ENCODE measurements at regions not wholly inside any gene's neighbourhood (a gene's known extent, or its start where the extent isn't known, plus 50 kb on each side); places are given as distances from the start of the nearest gene placed in this dataset.

DNA sequence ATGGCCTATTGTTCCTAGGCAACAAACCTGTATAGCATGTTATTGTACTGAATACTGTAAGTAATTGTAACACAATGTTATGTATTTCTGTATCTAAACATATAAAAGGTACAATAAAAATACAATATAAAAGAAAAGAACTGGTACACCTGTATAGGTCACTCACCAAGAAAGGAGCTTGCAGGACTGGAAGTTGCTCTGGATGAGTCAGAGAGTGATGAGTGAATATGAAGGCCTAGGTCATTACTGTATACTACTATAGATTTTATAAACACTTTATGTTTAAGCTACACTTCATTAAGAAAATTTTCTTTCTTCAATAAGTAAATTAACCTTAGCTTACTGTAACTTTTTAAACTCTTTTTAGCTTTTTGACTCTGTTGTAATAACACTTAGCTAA is 559.9 kb downstream of the PLPP3 start:
- no peak for DNase-seq

DNA sequence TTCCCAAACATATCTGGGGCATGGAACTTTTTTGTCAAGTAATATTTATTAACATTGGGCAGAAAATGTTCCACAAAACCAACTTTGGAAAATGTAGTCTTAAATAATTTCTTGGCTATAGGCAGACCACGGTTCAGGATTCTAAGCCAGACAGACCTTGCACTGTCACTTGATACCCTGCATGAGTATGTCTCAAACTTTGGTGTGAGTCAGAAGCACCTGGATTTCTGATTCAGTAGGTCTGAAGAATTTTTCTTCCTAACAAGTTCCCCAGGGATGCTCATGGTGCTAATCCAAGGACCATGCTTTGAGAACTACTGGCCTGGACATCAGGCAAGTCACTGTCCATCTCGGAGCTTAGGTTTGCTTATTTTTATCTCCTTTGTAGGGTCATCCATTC is 562.0 kb downstream of the PLPP3 start:
- no peak for DNase-seq

DNA sequence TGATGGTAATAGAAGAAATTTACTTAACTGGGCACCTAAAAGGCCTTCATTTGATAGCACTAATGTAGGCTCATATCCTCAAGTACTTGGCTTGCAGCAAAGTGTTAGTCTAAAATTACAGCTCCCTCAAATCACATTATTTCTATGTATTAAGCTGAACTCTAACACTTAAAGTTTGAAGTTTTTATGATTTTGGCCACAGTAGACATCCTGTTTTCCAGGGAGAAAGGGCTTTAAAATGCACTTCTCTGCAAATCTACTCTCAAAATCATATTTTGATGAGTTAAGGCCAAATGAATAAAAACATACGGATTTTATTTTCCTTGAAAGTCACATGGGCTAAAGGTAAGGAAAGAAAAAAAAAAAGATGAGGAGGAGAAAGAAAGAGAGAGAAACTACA is 575.5 kb downstream of the PLPP3 start:
- no peak for DNase-seq

DNA sequence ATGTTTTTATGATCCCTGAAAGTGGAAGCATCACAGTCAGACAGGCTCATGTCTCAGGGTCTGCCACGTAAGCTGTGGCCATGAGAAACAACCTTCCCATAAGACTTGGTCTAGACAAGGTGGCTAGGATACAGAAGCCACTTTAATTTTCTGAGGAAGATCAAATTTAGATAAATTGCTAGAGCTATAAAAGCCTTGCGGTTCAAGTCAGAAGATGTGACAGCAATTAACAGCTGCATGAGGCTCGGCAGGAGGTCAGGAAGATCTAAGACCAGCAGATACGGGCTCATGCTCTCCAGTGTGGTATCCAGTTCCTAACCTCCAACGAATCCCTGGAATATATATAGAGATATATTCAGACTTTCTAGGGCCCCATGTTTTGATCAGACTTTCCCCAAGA is 577.1 kb downstream of the PLPP3 start:
- no peak for DNase-seq

DNA sequence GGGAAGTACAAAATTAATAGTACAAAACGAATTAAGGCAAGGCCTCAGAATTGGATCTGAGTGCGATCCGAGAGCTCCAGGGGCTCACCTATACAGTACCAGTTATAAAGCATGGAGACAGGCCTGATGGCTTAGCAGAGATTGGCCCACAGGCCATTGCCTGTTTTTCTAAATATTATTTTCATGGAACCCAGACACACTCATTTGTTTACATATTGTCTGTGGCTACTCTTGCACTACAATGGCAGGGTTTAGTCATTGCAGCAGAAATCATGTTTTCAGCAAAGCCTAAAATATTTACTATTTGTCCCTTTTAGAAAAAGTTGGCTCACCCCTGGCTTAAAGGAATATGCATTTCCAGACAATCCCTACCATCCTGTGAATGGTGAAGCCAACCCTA is 578.9 kb downstream of the PLPP3 start:
- DNase-seq = no peak

DNA sequence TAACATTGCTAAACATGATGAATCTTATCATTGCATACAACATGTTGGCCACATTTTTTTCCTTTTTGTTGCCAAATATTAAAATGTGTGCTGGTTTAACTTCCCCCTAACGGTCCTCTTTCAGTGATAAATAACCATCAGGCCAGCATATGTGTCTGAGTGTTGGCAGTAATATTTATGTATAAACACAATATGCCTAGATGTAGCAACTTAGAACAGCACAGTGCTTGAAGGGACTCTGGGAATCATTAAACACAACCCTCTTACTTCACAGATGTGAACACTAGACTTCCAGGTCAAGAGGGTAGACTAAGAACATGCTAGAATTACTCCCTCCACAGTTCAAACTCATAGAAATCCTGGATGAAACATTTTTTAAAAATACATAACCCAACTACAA is 581.8 kb downstream of the PLPP3 start:
- no peak for DNase-seq

DNA sequence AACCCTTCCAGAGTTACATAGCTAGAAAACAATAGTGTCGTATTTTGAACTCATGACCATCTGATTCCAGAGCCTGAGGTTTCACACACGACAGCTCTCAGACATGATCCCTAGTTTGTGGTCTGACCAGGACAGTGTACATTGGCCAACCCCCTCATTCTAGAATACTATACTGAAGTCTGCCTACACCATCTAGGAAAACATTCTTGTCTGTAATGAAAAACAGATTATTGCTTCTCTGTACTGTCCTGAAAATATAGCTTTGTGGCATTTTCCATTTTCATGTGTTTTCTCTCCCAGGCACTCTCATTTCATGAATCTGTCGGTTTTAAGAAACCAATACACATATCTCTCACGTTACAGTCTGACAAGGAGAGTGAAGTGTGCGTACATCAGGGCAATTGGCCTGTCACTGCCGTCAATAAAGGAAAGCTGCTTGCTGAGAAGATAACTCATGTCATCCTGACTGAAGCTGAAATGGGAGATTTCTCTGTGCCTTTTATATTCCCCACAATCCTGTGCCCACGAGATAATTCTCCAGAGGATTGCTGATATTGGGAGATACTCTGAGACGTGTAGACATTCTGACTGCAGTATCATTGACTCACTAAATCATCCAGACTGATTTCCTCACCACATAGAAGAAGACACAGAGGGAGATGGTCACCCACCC is 585.6 kb downstream of the PLPP3 start:
- DNase-seq = no peak

DNA sequence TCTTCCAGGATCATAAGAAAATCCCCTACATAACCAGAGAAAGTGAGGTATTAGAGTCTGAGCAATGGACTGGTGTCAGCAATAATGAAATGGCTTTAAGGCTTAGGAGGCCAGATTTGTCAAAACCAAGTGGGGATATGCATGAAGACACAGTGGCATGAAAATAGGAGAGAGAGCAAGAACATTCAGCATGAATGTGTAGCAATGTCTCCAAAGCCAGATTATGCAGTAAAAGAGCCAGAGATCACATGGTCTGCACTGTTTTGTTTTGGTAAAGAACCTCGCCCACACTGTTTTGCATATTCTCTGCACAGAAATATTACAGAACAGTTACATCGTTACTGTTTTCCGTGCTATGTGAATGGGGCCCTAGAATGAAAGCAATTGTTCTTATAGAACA is 589.4 kb downstream of the PLPP3 start:
- no peak for DNase-seq

DNA sequence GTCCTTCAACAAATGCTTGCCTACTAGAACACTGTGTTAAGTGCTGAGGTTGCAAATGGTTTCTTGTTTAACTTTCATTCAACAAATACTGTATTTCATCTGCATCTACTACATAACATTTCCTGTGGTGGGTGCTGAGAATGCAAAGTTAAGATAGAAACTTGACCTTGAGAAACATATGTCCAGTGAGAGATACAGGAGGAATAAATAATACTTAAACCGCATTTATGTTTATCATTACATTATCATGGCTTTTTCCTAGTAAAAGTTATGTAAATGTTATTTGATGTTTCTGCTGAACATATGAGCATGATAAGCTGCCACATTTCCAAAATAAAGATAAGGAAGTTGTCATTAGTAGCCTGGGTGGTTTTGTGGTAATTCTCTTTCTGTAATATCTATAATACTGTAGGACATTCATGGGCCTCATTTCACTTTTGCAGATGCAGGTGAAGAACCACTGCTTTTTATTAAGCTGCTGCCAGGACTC is 590.4 kb downstream of the PLPP3 start:
- no peak for DNase-seq

DNA sequence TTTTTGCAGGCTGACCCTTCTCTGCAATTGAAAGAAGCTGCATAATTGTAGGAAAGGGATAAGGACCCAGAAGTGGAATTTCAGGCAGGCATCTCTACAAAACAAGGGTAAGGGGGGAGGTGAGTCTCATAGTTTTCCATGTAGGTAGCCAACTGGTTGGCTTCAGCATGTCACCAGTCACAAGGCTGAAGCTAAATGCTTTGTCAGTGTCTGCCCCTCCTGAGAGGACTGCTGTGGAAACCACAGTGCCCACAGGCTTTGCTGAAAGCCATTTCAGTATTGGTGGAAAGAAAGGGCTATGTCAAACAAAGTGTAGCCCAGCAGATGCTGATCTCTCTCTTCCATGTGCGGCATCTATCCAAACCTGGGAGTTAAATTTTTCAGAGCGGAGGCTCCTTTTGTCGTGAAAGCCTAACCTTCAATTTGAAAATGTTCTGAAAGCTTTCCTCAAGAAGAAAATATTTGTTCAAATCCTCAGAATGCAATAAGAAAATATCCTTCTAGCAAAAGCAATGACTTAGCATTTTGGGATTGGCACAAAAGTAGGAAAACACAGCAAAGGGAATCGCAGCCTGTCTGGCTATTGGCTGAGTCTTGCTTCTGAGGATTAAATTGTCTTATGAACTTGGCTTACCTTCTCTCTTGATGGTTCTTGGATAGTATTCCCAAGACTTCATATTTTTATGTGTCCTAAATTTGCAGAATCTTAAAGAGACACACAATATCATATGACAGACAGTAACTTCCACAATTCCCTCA is 591.7 kb downstream of the PLPP3 start:
- no peak for DNase-seq

DNA sequence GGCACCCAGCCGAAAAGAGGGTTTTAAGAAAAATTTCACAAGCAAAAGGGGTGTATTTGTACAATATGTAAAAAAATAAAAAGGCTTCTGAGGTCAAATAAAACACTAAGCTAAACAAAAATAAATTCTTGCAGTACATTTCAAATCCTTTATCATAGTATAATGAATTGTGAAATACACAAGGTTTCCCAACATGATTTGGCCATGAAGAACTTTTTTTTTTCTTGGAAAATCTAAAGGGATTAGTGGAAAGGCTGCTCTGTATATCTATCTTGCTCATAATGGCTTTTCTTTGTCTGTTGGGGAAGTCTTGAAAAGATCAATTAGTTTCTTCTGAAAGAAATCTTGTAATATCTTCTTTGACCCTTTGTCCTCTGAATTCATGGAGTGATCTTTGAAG is 593.4 kb downstream of the PLPP3 start:
- DNase-seq = no peak

DNA sequence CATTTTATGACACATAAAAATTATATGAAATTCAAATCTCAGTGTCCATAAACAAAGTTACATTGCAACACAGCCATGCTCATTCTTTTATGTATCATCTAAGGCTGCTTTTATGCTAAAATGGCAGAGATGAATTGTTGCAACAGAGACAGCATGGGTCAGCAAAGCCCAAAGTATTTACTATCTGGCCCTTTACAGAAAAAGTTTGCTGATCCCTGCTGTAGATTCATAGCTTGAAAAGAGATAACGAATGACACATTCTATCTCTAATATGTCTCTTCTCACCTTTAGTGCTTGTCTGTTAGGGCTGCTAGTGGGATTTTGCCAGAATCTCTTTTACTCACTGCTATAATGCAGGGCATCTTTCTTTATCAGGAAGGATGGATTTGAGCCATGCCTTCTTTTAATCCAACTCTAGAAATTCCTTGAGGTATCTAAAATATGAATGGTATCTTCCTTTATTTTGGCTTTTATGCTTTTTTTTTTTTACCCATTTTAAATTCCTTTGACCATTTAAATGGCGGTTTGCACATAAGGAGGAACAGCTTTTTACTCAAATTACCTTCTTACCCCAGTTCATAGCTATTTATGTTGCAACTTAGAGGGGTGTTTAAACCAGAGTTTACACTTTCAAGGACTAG is 598.2 kb downstream of the PLPP3 start:
- DNase-seq = no peak

DNA sequence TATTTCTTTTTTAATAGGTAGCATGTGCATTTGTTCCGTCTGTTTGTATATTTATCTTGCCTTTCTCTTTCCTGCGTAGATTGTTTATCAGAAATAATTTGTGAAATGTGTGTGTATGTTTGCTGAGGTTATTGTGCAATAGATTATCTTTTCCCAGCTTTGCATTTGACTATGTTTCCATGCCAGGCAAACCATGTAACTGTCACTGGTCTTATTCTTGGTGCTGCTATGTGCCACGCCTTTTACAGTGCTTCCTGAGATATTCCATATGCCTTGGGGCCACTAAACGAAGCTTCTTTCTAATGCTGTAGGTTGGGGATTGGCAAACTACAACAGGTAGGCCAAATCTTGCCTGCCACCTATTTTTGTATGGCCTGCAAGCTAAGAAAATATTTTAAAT is 598.8 kb downstream of the PLPP3 start:
- DNase-seq = no peak

DNA sequence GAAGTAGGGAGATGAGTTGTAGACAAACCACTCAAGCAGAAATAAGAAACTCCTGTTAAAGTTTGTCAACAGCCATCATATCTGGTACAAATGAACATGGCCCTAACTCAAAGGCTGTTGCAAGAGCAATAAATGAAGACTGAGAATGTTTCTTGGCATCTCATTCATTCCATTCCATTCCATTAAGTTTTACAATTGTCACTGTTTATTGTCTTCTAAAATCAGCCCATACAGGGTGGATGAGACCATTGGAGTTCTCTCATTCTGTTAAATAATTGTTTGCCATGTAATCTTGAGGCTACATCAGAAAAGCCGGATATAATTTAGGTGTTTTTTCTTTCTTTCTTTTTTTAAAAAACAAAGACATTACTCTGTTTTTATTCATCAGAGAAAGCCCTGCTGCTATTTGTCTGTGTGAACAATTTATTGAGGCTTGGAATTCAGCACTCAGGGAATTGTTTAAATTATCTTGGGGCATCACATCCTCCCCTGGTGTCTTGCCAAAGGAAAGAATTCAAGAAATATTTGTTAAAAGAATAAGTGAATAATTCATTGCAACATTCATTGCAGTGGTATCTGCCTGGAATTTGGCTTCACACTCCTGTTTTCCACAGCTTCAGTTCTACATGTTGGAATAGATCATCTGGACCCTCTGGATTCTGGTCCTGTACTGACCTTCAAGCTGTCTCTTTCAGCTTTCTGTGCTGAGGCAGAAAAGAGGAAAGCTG is 604.5 kb downstream of the PLPP3 start:
- no peak for DNase-seq

DNA sequence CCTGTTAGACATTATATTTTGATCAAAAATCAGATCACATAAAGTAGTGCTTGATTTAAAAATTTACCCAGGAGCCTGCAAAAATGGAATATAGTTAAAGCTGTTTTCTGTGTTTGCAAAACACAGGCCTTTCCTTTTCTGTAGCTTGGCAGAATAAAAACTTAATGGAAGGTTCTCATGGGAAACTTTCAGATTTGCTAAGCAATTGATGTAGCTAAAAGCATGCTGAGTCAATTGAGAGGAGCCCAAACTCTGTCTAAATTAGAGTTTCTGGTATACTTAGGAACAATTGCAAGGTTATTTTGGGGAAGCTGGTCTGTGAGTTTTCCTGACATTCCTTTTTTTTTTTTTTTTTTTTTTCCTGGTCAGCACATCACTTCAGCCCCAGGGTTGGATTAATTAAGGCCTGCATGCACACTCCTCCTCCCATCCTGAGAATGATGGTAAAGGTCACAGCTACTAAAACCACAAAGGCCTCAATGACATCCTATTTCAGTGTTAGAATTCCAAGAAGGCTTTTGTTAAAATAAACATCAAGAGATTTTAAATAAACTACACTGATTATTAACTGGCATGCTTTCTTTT is 608.7 kb downstream of the PLPP3 start:
- no peak for DNase-seq

DNA sequence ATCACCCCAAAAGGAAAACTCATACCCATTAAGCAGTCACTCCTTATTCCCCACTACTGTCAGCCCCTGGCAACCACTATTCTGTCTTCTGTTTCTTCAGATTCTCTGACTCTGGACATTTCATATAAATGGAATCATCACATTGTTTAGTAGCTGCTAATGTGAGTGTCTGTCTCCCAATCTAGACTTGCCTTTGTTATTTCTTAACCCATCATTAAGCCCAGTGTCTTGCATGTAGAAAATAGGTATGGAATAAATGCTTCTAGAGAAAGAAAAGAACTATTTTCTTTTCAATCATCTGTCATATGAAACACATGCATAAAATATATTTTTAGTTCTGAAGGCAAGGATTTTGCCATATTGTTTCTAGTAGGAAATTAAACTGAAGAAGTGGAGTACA is 610.0 kb downstream of the PLPP3 start:
- DNase-seq = no peak

DNA sequence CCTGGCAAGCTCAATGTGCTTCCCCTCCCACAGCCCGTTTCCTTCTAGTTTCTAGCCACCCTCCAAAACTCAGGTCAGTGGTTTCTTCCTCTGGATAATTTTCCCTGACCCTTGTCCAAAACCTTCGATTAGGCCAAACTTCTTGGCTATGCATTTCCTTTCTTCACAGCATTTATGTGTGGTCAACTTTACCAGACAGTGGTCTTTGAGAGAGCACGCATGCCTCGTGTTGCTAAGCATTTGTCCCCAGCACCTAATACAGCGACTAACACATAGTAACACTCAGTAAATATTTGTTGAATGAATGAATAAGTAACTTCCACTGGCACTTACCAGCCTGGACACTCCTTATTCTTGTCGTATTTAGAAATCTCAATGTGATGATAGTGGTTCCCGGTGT is 610.7 kb downstream of the PLPP3 start:
- DNase-seq = no peak

DNA sequence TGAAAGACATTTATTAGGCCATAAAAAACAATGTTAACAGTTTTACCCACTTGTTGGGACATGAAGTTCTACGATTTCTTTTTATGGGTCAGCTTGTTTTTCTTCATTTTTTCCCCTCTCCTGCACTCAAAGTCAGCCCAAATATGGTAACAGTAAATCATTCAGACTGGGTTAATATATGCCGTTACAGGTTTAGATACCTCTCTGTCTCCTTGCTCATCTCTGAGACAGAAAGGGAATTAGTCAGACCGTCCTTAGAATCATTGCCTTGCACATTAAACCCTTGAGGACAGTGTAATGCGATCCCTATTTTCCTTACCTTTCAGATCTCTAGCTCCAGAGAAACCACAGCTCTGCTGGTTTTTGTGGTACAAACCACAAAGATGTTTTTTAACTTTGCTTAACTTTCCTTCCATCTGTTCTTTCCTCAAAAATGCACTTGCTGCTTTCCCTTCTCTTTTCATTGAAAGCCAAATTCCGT is 613.3 kb downstream of the PLPP3 start:
- peak in 1 of 2 experiments; percentile 2 for DNase-seq

DNA sequence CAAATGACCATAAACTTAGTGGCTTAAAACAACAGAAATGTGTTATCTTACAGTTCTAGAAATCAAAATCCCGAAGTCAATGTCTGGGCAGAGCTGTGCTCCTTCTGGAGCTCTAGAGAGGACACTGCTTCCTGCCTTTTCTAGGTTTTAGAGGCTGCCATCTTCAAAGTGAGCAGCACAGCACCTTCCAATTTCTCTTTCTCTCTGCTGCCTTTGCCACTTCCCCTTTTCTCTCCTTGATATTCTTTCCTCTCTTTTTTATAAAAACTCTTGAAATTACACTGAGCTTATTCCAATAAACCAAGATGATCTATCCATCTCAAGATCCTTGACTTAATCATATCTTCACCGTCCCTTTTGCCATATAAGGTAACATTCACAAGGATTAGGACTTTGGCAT is 616.9 kb downstream of the PLPP3 start:
- no peak for DNase-seq

DNA sequence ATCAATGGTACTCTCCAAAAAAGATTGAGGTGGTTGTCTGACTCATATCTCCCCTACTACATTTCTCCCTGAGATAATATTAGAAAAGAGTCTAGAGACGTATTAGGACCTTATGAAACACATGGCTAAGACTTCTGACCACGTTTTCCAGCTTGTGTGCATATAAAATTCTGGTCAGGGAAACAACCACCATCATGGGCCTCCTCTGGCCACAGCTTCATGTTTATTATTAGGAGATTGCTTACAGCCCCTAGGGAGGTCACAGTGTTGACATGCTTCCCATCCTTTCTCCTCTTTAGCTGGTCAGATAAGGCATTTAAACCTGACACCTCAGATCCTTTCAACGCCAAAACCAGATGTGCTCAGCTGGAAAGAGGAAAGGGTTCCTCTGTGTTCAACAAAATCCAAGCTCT is 620.2 kb downstream of the PLPP3 start:
- no peak for DNase-seq

DNA sequence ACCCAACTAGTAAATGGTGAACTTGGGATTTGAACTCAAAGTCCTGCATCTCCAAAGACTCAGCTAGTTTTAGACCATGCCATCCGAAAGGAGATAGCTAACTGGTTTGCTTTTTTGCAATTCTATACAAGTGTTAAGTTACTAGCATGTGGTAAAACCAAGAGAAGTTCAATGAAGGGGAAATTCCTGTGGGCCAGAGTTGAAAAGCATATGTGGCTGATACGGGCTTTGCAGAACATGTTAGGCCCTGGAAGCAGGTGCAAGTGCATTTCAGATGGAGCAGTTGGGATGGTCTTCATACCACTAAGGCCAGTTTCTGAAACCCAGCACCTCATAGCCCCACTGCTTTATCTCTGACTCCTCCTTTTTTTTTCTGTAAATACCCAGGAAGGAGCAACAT is 620.9 kb downstream of the PLPP3 start:
- DNase-seq = no peak

DNA sequence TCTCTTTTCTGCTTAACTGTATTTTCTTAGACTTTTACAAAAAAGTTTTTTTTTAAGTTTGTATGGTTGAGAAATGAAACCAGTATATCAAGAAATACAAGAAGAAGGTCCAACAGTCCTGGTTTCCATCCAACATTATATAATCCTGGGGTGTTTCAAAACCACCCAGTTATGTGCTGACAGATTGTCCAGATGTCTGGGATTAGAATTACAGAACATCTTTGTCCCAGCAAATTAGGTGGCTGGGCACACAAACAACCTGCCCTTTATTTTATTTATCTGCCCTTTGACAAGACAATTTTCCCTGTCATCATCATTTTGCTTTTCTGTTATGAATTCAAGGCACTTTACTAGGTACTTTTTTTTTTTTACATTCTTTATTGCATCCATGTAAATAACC is 622.1 kb downstream of the PLPP3 start:
- DNase-seq = no peak
